ENCODE measurements at regions not wholly inside any gene's neighbourhood (a gene's known extent, or its start where the extent isn't known, plus 50 kb on each side); places are given as distances from the start of the nearest gene placed in this dataset.

DNA sequence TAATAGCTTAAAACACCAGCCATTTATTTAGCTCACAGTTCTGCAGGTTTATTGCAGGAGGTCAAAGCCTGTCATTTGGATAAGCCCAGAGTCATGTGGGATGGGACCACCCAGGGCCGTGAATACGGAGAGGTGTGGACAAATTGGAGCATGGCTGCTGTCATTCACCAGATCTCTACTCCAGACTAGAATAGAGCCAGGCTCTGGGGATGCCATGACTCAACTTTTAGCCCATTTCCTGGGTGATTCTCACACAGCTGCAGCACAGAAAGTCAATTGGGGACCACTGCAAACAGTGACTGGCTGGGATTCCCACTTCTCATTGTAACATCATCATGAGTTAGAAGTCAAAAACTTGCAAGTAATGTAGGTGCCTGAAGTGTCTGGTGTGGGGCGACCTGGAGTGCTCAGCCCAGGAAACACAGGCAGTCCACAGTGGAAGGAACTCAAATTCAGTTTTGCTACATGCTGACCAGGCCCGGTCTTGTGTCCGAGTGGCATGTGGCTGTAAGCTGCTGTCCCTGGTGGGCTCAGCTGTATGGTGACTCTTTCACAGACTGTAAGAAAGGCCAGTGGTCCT is 174.3 kb downstream of the SCP2D1 start:
- no peaks in the 10 kb centered on the region for H3K36me3 Mint-ChIP-seq
- no peak overlapping the region for H3K27ac ChIP-seq

DNA sequence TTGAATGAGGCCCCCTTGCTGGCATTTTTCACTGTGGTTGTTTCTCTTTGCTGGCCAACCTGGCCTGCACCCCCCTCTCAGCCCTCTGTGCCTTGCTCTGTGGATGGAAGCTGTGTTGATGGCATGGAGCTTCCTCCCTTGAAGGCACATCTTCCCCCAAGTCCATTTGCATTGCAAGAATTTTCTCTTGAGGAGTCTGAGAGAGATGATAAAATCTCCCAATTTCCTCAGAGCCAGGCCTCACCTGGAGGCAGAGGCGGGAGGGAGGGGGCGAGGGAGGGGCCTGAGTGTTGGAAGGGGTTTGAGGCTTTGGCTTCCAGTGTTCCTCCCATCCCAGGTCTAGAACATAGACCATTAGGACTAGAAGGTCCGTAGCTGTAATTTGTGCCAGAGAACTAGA is 175.1 kb downstream of the SCP2D1 start:
- Histone ChIP-seq H3F3A (ENCODE audit: low read depth) (no peaks in the 10 kb centered on the region), H3K4me2 (no peak overlapping the region), H3K36me3 (no peaks in the 10 kb centered on the region), H3K27me3 (no peaks in the 10 kb centered on the region), H3K4me3 (no peak overlapping the region), H2AFZ (replicated peaks) (no peak overlapping the region), H3K27ac (no peak overlapping the region), H3K4me1 (no peaks in the 10 kb centered on the region), H4K20me1 (ENCODE audit: low read depth) (no peaks in the 10 kb centered on the region), H3K9ac (no peak overlapping the region), H3K79me2 (ENCODE audit: low read depth) (no peaks in the 10 kb centered on the region), H3K9me3 (ENCODE audit: low read depth) (no peaks in the 10 kb centered on the region)
- Mint-ChIP-seq H3K4me1 (peaks cover 2% of the 10 kb centered on the region), H3K36me3 (no peaks in the 10 kb centered on the region), H3K27ac (no peak overlapping the region), H3K9me3 (peaks cover 6% of the 10 kb centered on the region), H3K27me3 (ENCODE audit: insufficient read depth, low read depth) (peaks cover 6% of the 10 kb centered on the region), H3K4me3 (no peak overlapping the region)
- DNase-seq (ENCODE audit: low spot score): no peak
- no peak for TF ChIP-seq EZH2phosphoT487 (IDR thresholded peaks at IDR 0.05)
- TF ChIP-seq, protein P1, sequence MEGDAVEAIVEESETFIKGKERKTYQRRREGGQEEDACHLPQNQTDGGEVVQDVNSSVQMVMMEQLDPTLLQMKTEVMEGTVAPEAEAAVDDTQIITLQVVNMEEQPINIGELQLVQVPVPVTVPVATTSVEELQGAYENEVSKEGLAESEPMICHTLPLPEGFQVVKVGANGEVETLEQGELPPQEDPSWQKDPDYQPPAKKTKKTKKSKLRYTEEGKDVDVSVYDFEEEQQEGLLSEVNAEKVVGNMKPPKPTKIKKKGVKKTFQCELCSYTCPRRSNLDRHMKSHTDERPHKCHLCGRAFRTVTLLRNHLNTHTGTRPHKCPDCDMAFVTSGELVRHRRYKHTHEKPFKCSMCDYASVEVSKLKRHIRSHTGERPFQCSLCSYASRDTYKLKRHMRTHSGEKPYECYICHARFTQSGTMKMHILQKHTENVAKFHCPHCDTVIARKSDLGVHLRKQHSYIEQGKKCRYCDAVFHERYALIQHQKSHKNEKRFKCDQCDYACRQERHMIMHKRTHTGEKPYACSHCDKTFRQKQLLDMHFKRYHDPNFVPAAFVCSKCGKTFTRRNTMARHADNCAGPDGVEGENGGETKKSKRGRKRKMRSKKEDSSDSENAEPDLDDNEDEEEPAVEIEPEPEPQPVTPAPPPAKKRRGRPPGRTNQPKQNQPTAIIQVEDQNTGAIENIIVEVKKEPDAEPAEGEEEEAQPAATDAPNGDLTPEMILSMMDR (IDR thresholded peaks at IDR 0.05): no peak
- TF ChIP-seq EZH2 (IDR thresholded peaks at IDR 0.05): no peak

More for the DNA sequence above, 174.3 kb downstream of the SCP2D1 start:
- TF ChIP-seq, protein P1 (IDR thresholded peaks at IDR 0.05): no peak
- no peak for TF ChIP-seq EZH2phosphoT487 (IDR thresholded peaks at IDR 0.05)
- no peak for TF ChIP-seq EZH2 (IDR thresholded peaks at IDR 0.05)
- DNase-seq (ENCODE audit: low spot score): no peak
- no peaks in the 10 kb centered on the region for H4K20me1 ChIP-seq (ENCODE audit: low read depth)
- H3K9ac ChIP-seq: no peak overlapping the region
- Mint-ChIP-seq H3K27ac (no peak overlapping the region), H3K4me1 (peaks cover 2% of the 10 kb centered on the region), H3K27me3 (ENCODE audit: insufficient read depth, low read depth) (peaks cover 2% of the 10 kb centered on the region), H3K4me3 (no peak overlapping the region), H3K9me3 (peaks cover 3% of the 10 kb centered on the region)
- no peaks in the 10 kb centered on the region for H3K4me1 ChIP-seq
- H3K27me3 ChIP-seq: no peaks in the 10 kb centered on the region
- no peak overlapping the region for H3K4me3 ChIP-seq
- no peak overlapping the region for H3K4me2 ChIP-seq
- H3F3A ChIP-seq (ENCODE audit: low read depth): no peaks in the 10 kb centered on the region
- no peaks in the 10 kb centered on the region for H3K79me2 ChIP-seq (ENCODE audit: low read depth)
- H2AFZ ChIP-seq (replicated peaks): no peak overlapping the region
- H3K9me3 ChIP-seq (ENCODE audit: low read depth): no peaks in the 10 kb centered on the region
- no peaks in the 10 kb centered on the region for H3K36me3 ChIP-seq

DNA sequence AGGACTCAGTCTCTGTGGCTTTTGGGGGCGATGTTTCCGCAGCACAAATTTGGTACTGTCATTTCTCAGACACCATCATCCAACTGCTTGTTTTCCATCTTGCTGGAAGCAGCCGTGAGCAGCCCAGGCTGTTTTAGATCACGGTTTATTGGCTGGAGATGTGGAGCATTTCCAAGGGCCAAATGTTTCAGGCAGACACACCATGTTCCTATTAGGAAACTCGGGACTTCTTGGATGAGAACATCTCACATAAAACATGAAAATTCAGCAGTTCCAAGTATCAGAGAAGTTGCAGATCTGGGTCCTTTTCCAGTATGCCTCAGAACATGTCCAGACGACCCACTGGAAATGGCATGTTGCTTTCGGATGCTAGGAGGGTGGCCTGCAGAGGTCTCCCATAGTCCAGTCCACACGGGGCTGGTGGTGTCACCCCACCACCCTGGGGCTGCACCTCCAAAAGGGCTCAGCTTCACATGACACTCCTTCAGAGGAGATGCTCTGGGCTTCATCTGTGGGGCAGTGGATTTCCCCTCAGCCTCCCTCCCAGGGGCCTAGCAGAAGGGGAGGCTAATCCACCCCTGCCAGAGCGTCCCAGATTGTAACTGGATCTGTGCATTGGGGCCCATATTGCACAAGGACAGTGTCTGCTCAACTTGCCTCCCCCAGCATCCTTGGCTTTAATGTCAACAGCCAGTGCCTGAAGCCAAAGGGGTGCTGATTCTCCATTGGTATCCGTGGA is 176.3 kb downstream of the SCP2D1 start:
- H3K9me3 Mint-ChIP-seq: peaks cover 6% of the 10 kb centered on the region
- no peak overlapping the region for H3K9ac ChIP-seq
- H3F3A ChIP-seq (ENCODE audit: low read depth): no peaks in the 10 kb centered on the region
- H3K36me3 Mint-ChIP-seq: no peaks in the 10 kb centered on the region
- peaks cover 6% of the 10 kb centered on the region for H3K27me3 Mint-ChIP-seq (ENCODE audit: insufficient read depth, low read depth)
- no peaks in the 10 kb centered on the region for H3K4me1 ChIP-seq
- no peak for DNase-seq (ENCODE audit: low spot score)
- H3K36me3 ChIP-seq: no peaks in the 10 kb centered on the region
- H3K27ac Mint-ChIP-seq: no peak overlapping the region
- H3K4me1 Mint-ChIP-seq: no peaks in the 10 kb centered on the region
- H3K79me2 ChIP-seq (ENCODE audit: low read depth): no peaks in the 10 kb centered on the region
- H3K9me3 ChIP-seq (ENCODE audit: low read depth): no peaks in the 10 kb centered on the region
- H3K27ac ChIP-seq: no peak overlapping the region
- TF ChIP-seq, protein P1 (IDR thresholded peaks at IDR 0.05): no peak
- no peak for TF ChIP-seq EZH2phosphoT487 (IDR thresholded peaks at IDR 0.05)
- no peak for TF ChIP-seq EZH2 (IDR thresholded peaks at IDR 0.05)
- no peaks in the 10 kb centered on the region for H3K27me3 ChIP-seq
- no peak overlapping the region for H2AFZ ChIP-seq (replicated peaks)
- H3K4me3 ChIP-seq: no peak overlapping the region
- H4K20me1 ChIP-seq (ENCODE audit: low read depth): no peaks in the 10 kb centered on the region
- no peak overlapping the region for H3K4me3 Mint-ChIP-seq
- no peak overlapping the region for H3K4me2 ChIP-seq
